ENCODE measurements at regions not wholly inside any gene's neighbourhood (a gene's known extent, or its start where the extent isn't known, plus 50 kb on each side); places are given as distances from the start of the nearest gene placed in this dataset.

DNA sequence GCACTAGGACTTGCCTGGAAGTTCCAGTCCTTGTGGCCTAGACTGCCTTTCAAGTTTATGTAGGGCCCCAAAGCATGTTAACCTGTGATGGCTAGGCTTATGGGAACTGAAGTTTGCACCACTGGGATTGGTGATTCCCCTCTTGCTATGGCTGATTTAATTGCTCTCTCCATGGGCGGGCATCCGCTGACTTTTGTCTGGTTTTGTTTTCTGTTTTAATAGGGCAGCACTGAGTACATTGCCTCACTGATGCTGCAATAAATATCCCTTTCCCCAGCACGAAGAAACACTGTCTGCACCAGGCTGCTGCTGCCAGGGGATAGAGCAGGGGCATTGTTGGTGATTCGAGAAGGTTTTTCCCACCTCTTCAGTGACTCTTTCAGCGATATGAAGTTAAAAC lies 73.3 kb upstream of the PDE4B start (continued):
- TF ChIP-seq, protein P1, sequence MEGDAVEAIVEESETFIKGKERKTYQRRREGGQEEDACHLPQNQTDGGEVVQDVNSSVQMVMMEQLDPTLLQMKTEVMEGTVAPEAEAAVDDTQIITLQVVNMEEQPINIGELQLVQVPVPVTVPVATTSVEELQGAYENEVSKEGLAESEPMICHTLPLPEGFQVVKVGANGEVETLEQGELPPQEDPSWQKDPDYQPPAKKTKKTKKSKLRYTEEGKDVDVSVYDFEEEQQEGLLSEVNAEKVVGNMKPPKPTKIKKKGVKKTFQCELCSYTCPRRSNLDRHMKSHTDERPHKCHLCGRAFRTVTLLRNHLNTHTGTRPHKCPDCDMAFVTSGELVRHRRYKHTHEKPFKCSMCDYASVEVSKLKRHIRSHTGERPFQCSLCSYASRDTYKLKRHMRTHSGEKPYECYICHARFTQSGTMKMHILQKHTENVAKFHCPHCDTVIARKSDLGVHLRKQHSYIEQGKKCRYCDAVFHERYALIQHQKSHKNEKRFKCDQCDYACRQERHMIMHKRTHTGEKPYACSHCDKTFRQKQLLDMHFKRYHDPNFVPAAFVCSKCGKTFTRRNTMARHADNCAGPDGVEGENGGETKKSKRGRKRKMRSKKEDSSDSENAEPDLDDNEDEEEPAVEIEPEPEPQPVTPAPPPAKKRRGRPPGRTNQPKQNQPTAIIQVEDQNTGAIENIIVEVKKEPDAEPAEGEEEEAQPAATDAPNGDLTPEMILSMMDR (IDR thresholded peaks at IDR 0.05; ENCODE audit: low read depth, low read length, missing input control) = no peak

DNA sequence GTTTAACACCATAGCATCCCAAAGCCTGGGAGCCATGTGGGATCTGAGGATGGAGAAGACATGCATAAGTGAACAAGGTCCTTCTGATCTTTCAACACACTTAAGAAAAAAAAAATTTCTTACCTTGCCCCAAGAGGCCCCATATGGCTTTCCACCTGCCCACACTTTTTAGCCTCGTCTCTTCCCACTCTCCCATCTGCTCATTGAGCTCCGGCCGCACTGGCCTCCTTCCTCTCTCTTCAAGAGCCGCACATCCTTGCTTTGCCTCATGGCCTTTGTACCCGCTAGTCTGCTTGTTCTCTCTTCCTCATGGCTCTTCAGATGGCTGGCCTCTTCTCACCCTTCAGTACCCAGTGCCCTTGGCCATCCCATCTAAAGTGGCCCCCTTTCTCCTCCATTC lies 70.2 kb upstream of the PDE4B start:
- H3K36me3 ChIP-seq (ENCODE audit: control insufficient read depth in 4 of 4, insufficient read depth in 3 of 4, low read depth in 1 of 4, low read length in 3 of 4) = no peaks in the 10 kb centered on the region
- no peaks in the 10 kb centered on the region for H3K27me3 ChIP-seq (ENCODE audit: control insufficient read depth in 4 of 4, insufficient read depth in 4 of 4, low read length in 3 of 4)
- TF ChIP-seq JUND (IDR thresholded peaks at IDR 0.05) = no peak
- TF ChIP-seq RAD21 (IDR thresholded peaks at IDR 0.05) = no peak
- no peak for TF ChIP-seq TAF1 (conservative IDR thresholded peaks at IDR 0.05)
- TF ChIP-seq GABPA (IDR thresholded peaks at IDR 0.05 in 1 of 2, conservative IDR thresholded peaks at IDR 0.05 in 1 of 2) = no peak
- TF ChIP-seq SP1 (IDR thresholded peaks at IDR 0.05) = no peak
- TF ChIP-seq NR2F2 (IDR thresholded peaks at IDR 0.05) = no peak
- TF ChIP-seq, protein P2, sequence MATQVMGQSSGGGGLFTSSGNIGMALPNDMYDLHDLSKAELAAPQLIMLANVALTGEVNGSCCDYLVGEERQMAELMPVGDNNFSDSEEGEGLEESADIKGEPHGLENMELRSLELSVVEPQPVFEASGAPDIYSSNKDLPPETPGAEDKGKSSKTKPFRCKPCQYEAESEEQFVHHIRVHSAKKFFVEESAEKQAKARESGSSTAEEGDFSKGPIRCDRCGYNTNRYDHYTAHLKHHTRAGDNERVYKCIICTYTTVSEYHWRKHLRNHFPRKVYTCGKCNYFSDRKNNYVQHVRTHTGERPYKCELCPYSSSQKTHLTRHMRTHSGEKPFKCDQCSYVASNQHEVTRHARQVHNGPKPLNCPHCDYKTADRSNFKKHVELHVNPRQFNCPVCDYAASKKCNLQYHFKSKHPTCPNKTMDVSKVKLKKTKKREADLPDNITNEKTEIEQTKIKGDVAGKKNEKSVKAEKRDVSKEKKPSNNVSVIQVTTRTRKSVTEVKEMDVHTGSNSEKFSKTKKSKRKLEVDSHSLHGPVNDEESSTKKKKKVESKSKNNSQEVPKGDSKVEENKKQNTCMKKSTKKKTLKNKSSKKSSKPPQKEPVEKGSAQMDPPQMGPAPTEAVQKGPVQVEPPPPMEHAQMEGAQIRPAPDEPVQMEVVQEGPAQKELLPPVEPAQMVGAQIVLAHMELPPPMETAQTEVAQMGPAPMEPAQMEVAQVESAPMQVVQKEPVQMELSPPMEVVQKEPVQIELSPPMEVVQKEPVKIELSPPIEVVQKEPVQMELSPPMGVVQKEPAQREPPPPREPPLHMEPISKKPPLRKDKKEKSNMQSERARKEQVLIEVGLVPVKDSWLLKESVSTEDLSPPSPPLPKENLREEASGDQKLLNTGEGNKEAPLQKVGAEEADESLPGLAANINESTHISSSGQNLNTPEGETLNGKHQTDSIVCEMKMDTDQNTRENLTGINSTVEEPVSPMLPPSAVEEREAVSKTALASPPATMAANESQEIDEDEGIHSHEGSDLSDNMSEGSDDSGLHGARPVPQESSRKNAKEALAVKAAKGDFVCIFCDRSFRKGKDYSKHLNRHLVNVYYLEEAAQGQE (IDR thresholded peaks at IDR 0.05) = no peak
- TF ChIP-seq FOXA2 (IDR thresholded peaks at IDR 0.05) = no peak
- TF ChIP-seq RXRA (IDR thresholded peaks at IDR 0.05) = no peak
- TF ChIP-seq HNF4A (conservative IDR thresholded peaks at IDR 0.05) = no peak
- TF ChIP-seq, protein P3, sequence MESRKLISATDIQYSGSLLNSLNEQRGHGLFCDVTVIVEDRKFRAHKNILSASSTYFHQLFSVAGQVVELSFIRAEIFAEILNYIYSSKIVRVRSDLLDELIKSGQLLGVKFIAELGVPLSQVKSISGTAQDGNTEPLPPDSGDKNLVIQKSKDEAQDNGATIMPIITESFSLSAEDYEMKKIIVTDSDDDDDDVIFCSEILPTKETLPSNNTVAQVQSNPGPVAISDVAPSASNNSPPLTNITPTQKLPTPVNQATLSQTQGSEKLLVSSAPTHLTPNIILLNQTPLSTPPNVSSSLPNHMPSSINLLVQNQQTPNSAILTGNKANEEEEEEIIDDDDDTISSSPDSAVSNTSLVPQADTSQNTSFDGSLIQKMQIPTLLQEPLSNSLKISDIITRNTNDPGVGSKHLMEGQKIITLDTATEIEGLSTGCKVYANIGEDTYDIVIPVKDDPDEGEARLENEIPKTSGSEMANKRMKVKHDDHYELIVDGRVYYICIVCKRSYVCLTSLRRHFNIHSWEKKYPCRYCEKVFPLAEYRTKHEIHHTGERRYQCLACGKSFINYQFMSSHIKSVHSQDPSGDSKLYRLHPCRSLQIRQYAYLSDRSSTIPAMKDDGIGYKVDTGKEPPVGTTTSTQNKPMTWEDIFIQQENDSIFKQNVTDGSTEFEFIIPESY (IDR thresholded peaks at IDR 0.05) = no peak
- no peak for TF ChIP-seq HNF4G (IDR thresholded peaks at IDR 0.05)
- no peak for TF ChIP-seq YY1 (IDR thresholded peaks at IDR 0.05)
- TF ChIP-seq, protein P4, sequence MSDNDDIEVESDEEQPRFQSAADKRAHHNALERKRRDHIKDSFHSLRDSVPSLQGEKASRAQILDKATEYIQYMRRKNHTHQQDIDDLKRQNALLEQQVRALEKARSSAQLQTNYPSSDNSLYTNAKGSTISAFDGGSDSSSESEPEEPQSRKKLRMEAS (IDR thresholded peaks at IDR 0.05) = no peak
- no peak for TF ChIP-seq EGR1 (IDR thresholded peaks at IDR 0.05; ENCODE audit: low read depth in 2 of 2)
- TF ChIP-seq FOXA1 (IDR thresholded peaks at IDR 0.05) = no peak
- DNase-seq (ENCODE audit: low spot score) = no peak
- H3K27ac ChIP-seq (ENCODE audit: low read depth in 1 of 2, low read length in 2 of 2) = no peak overlapping the region
- WGBS = 95% methylated on average over 5 of the region's 5 CpGs
- no peak overlapping the region for H3K4me3 ChIP-seq (ENCODE audit: low read depth in 1 of 3, low read length in 3 of 3)
- H3K9me3 ChIP-seq (ENCODE audit: control insufficient read depth in 4 of 4, low read length in 3 of 4) = no peaks in the 10 kb centered on the region
- no peaks in the 10 kb centered on the region for H3K4me1 ChIP-seq (ENCODE audit: control insufficient read depth in 4 of 4, insufficient read depth in 4 of 4, low read length in 3 of 4)
- H3K9ac ChIP-seq (ENCODE audit: low read depth in 1 of 2, low read length in 2 of 2) = no peak overlapping the region
